Neural progenitor cell (in vitro differentiated cells): ENCODE measurements at regions not wholly inside any gene's neighbourhood (a gene's known extent, or its start where the extent isn't known, plus 50 kb on each side); places are given as distances from the start of the nearest gene placed in this dataset.

ENCODE experiments used
- CTCF ChIP-seq: fragments of 200-600 bp; sonication (generic); IDR thresholded peaks from 2 replicates; pipeline ENCODE4 v1.5.1; 2017; ENCODE audit warnings: antibody characterized with exemption, mild to moderate bottlenecking
- EZH2 ChIP-seq: fragments of 200-600 bp; sonication (generic); IDR thresholded peaks from 2 replicates; pipeline ENCODE4 v1.6.1; 2017; ENCODE audit warnings: antibody characterized with exemption, mild to moderate bottlenecking, moderate library complexity
- EZH2phosphoT487 ChIP-seq: fragments of 200-600 bp; sonication (generic); IDR thresholded peaks from 2 replicates; pipeline ENCODE4 v1.6.1; 2017; ENCODE audit warnings: antibody characterized with exemption

- TF ChIP-seq EZH2 (no peak), CTCF (no peak), EZH2phosphoT487 (no peak)
These were observed 96.2 kb upstream of the ATP6AP2 start for GRCh38 chrX:40484408-40485091.
